ENCODE measurements at regions not wholly inside any gene's neighbourhood (a gene's known extent, or its start where the extent isn't known, plus 50 kb on each side); places are given as distances from the start of the nearest gene placed in this dataset.
"Not testable (repeated sequence)": the region's sequence is repeated elsewhere in the genome, so short reads cannot be mapped to it uniquely, and the experiment has no call there.

DNA sequence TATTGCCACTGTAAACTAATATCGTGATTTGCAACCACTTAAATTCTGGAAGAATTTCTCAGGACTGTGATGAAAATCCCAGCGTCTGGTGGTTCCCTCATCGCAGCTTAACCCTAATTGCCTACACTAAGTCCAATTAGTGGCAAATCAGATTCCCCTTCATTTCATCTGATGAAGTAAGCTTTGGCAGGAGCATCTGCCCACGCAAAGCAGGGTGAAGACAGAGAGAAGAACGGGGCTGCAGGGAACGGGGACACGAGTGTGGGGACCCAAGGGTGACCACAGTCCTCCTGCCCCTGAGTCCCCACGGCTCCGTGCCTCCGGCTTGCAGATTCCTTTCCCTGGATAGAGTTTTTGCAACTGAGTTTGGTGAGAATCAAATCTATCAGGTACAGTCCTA is 159.5 kb downstream of the LY86 start:
- DNase-seq (ENCODE audit: low read depth), result no peak

DNA sequence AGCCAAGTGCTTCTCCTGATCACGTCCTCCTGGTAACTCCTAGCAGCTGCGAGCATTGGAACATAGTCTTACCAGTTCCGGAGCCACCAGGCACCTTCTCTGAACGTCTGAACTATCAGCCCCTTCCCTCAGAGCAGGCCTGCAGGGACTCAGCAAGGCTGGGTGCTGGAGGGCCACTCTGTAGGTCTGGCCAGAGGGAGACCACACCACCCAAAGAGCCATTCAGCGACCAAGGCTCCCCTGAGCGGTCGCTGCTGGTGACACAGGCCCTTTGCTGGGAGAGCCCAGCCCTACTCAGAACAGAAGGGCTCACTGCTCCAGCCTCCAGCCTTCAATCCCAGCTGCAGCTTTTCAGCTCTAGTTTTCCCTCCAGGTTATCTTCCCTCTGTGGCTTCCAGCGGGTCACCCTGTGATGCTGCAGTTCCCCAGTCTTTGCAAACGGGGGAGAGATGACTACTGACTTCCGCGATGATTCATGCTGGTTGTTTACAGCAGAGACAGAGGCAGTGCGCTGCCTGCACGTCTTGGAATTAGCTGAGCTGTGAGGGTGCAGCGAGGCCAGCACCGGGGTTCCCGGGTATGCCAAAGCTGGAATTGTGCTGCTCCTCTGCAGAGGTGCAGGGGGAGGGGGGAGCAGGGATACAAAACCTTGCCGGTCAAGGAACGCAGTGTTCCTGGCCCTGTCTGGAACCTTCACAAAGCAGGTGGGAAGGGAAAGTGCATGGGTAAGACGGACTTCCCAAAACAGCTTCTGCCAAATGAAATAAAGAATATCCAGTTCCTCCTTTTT is 161.4 kb downstream of the LY86 start:
- peak; percentile 95 for DNase-seq (ENCODE audit: low read depth)

DNA sequence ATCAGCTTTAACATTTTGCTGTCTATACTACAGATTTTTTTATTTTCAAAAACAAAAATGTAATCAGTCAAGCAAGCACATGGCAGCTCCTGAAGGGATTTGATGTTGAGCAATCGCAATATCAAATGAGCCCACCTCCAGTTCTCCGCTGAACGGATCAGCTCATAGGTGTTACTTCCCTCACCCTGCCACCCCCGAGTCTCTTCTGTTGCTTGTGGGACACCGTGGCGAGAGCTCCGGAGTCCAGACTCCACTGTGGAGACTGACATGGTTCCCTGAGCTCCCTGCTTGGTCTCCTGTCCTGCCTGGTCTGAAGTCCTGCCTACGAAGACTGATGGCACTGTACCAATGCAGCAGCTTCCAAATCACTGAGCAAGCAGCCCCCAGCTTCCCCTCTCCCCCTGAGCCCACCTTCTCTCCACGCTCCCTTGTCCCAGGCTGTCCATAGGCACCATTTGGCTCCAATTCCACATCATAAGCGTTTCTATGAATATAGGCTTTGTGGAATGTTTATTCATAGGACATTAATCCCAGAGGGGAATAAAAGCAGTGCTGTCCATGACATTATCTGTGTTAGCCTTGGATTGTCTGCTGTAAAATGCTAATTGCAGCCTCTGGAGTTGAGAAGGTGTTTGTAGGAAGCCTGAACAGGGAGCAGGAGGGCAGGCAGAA is 162.2 kb downstream of the LY86 start:
- DNase-seq (ENCODE audit: low read depth), result no peak

DNA sequence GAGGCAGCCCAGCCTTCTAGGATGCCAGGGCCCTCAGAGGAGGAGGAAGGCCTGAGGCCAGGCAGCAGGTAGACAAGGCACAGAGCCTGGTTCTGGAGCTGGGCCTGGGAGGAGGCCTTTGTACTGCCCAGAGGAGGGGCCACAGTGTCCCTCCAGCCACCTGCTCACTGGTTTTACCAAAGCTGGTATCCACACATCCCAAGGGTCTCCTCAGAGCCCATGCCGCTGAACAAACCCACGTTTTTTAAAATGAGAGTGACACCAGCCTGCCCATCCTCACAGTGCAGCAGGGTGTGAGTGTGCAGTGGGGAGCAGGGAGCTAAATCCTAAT is 162.7 kb downstream of the LY86 start:
- no peak for DNase-seq (ENCODE audit: low read depth)

DNA sequence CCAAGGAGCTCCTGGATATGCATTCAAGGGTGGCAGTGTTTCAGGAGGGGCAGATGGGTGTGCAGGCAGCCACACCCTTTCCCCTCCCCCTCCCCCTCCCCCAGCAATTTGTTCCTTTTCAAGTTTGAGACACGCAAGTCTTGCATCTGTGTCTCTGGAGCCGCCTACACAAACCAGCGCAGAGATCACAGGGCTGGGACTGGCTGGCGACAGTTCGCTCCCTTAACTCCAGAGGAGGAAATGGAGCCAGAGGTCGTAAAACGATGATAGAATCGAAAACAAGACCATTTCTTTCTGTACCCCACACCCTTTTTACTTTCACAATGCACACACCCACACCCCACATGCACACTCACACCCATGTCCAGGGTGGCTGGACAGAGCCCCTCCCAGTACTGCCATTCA is 163.1 kb downstream of the LY86 start:
- DNase-seq (ENCODE audit: low read depth), result no peak

DNA sequence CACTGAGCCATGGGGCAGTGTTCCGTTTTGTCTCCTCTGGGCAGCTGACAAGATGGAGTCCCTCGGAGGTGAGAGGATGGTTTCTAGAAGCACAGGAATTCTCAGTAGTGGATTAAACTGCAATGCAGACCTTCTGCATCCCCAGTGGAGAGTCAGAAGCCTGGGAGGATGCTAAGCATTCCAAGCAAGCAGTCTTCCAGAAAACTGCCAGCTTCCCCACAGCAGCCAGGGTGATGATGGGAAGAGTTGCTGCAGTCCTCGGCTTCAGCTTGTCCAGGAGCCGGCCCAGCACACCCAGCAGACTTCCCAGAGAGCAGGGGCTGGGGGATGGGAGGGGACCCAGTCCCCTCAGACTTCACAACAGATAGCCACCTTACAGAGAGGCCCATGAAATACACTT is 163.6 kb downstream of the LY86 start:
- DNase-seq (ENCODE audit: low read depth), result peak; percentile 27

DNA sequence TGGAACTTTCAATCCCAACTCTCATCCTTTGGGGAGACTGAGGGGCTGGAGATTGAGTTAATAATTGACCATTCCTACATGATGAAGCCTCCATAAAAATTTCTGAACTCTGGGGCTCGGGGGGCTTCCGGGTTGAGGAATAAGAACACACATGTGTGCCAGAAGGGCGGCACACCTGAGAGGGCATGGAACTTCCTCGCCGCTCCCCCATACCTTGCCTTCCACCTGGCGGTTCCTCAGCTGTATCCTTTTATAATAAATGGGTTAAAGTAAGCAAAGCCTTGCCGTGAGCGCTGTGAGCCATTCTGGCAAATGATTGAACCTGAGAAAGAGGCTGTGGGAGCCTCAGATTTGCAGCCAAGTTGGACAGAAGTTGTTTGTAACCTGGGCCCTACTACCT is 164.8 kb downstream of the LY86 start:
- no peak for DNase-seq (ENCODE audit: low read depth)

DNA sequence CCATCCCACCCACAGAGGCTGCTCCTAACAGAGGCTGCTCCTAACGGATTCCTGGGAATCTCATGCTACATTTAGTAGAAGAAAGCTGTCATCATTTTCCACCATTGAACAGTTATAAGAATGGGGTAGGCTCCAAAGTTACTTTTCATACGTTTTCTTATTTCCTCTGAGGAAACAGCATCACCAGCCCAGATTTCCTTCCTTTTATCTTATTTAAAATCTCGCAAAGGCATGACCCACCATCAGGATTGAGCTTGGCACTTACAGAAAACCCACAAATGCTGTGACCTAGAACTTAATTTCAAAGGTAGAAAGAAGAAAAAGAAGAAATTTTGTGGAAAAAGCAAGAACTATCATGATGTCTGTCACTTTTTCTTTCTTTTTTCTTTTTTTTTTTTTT is 168.0 kb downstream of the LY86 start:
- DNase-seq (ENCODE audit: low read depth), result no peak

DNA sequence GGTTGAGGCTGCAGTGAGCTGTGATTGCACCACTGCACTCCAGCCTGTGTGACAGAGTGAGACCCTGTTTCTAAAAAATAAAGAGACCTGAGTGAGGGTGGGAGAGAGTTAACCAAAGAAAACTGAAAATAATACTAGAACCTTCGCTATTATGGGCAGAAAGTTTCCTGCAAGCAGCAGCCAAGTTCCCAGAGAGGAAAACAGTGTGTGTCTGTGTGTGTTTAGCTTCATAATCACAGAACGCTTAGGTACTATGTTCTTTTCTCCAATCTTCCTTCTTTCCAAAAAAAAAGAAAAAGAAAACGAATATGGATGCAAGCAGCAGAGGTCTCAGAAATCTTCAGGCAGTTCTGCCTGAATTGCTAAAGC is 170.0 kb downstream of the LY86 start:
- no peak for DNase-seq (ENCODE audit: low read depth)

DNA sequence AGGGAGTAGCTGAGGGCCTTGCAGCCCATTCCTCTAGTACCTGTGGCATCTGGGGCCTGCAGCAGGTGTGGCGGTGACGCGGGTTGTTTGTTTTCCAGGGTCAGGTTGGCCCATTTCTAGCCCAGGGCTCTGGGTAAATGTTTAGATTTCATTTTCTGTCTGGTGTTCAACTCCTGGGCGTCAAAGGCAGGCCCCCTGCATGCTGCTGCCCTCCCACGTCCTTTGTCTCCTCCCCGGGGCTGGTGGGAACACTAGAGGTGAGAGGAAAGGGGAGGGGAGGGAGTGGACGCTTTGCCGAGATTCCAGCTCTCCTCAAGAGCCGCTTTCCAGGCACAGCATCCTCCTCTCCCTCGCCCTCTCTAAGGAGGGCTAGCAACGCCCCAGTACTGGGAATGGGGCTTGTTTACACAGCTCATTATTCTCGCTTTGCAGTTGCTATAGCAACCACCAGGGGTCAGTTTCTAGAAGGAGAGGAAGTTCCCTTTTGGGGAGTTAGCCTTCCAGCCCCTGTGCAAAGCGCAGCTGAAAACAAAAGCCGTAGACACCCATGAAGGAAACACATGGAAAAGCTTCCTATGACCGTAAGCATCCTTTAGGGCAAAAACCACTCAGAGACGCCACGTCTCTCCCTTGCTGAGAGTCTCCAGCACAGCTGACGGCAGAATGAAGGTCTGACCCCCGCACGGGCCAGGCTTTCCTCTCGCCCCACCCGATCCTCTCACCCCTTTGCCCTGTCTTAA is 170.6 kb downstream of the LY86 start:
- peak; percentile 80 for DNase-seq (ENCODE audit: low read depth)

DNA sequence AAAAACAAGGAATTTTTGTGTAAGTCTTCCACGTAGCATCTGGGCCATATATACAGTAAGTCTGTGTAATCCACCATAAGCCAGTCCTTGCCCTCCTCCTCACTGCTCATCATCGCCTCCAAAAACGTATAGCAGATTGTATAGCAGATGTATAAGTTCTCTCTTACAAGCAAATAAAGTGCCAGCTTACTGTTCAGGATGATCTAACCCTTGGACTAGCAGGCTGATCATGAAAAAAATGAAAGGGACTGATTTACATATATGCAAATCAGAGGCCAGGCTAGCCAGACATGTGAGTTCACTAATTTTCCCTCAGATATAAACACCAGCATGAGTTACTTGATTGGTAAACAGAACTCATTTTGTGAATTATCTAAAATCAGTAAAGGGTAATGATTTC is 171.5 kb downstream of the LY86 start:
- no peak for DNase-seq (ENCODE audit: low read depth)

DNA sequence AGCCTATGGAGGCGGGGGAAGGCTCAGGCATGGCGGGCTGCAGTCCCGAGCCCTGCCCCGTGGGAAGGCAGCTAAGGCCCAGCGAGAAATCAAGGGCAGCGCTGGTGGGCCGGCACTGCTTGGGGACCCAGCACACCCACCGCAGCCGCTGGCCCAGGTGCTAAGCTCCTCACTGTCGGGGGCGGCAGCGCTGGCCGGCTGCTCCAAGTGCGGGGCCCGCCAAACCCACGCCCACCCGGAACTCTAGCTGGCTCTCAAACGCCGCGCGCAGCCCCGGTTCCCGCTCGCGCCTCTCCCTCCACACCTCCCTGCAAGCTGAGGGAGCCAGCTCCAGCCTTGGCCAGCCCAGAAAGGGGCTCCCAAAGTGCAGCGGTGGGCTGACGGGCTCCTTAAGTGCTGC is 174.0 kb downstream of the LY86 start:
- DNase-seq (ENCODE audit: low read depth), result not testable (repeated sequence)

DNA sequence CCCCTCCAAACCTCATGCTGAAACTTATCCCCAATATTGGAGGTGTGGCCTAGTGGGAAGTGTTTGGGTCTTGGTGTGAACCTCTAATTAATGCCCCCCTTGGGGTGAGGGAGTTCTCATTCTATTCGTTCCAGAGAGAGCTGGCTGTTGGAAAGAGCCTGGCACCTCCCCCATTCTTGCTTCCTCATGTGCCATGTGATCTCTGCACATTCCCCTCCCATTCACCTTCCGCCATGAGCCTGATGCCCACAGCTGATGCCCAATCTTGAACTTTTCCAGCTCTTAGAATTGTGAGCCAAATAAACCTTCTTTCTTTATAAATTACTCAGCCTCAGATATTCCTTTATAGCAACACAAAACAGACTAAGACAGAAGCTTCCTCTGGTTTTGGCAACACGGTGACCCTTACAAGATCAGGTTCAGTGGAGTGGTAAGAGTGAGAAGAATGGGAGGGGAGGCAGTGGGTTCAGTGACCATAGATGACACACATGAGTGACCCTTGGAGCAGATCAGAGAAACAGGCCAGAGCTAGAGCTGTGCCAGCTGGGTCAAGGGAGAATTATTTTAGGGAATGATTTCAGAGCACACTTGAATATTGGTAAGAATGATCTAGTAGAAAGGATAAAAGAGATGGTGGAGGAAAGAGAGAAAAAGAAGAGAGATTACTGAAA is 176.4 kb downstream of the LY86 start:
- no peak for DNase-seq (ENCODE audit: low read depth)

DNA sequence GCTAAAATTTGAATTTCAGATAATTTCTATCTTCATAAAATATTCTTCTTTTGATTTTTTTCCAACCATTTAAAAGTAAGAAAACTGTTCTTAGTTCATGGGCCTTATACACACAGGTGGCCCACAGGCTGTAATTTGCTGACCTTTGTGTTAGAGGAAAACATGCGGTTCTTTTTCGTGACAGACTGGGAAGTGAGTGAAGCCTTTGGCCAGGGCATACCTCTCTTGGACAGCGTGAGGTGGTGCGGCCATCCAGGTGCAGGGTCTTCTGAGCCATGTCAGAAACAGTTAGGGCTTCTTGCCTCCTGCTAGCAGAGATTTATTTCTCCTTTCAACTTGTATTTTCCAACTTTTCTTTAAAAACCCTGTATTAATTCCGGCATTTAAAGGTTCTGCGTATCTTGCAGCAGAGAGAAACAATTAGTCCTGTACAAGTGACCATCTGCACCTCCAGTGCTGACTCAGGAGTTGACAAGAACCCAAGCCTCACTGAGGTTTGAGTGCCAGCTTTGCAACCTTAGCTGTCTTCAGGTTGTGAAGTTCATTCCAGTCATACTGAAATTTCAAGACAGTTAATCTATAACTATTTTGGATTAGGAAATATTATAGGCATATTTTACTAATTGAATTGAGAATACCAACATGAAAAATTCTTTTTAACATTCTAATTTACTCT is 177.8 kb downstream of the LY86 start:
- peak; percentile 15 for DNase-seq (ENCODE audit: low read depth)

DNA sequence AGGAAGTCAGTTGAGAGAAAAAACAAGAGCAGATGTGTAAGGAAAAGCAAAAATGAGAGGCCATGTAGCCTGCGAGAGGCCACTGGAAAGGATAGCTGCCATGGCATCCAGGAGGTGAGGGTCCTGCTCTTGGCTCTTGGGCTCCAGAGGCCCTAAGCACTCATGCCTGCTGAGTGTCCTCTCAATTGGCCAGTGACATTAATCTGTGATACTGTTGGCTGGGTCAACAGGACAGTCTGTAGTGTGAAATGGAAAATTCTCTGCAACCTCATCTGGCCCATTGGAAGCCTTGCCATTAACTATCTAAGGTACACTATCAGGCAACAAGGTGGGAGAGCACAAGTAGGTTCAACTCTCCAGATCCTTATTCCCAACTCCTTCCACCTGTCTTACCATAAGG is 180.9 kb downstream of the LY86 start:
- no peak for DNase-seq (ENCODE audit: low read depth)

DNA sequence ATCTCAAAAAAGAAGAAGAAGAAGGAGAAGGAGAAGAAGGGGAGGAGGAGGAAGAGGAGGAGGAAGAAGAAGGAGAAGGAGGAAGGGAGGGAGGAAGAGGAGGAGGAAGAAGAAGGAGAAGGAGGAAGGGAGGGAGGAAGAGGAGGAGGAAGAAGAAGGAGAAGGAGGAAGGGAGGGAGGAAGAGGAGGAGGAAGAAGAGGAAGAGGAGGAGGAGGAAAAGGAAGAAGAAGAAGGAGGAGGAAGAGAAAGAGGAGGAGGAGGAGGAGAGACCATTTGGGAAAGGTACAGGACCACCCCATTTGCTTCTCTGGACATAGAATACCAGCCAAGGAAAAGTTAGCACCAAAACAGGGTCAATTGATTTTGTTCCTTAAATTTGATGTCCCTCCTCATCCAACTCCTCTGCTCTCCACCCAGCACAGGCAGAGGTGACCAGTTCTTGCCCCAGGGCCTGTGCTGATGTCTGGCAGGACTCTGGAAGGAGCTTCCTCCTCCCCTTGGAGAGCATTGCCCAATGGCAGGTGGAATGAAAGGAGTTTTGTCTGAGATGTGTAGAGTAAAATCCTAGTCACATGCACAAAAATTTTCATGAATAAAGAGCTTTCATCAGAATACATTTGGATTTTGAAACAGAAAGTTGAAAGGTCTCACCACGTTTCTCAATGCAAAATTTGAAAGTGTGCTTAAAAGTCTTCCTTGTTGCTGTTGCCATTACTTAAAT is 182.9 kb downstream of the LY86 start:
- peak; percentile 24 for DNase-seq (ENCODE audit: low read depth)

DNA sequence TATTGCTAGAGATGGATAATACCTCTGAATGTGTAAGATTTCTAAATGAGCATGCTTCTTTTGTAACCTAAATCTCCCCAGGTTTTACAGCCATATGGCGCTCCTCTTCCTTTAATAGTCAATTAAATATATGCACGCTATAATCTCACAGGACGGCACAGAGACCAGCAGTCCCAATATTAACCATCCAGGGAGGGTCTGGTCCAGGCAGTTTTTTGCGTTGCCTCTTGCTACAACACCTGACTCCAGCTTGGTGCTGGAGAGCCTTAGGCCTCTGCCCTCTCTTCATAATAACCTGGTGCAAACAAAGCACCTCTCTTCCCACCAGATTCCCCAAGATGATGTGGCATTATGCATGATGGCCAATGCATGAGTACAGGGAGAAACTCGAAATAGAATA is 183.4 kb downstream of the LY86 start:
- no peak for DNase-seq (ENCODE audit: low read depth)

DNA sequence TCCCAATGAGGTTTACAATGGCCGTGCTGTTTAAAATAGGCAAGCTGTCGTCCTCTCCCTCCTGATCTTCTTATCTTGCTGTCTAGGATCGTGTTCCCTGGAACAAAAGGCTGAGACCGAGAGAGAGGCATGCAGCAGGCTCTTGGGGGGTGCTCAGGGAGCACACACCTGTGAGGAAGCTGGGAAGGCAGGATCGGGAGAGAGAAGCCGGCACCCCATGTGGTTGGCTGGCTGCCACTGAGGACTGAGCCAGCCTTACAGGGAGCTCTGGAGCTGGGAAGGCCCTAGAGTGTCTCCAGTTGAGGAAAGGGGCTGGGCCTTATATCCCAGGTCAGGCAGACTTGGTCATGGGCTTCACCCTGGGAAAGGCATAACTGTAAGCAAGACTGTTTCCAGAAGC is 184.2 kb downstream of the LY86 start:
- DNase-seq (ENCODE audit: low read depth), result no peak

DNA sequence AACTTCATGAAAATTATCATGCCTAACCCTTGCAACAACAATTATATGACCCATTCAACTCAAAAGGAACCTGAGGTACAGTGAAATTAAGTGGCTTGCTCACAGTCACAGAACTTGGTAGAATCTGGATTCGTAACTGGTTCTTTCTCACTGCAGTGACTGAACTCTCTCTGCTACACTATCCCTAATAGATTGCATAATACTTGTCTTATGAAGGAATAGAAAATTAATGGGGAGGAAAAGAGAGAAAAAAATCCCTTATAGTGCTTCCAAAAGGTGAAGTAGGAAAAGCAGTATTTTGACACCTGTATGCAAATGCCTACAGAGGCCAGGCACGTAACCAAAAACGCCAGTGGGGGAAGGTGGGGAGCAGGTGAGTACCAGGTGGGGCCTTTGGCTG is 186.6 kb downstream of the LY86 start:
- no peak for DNase-seq (ENCODE audit: low read depth)

DNA sequence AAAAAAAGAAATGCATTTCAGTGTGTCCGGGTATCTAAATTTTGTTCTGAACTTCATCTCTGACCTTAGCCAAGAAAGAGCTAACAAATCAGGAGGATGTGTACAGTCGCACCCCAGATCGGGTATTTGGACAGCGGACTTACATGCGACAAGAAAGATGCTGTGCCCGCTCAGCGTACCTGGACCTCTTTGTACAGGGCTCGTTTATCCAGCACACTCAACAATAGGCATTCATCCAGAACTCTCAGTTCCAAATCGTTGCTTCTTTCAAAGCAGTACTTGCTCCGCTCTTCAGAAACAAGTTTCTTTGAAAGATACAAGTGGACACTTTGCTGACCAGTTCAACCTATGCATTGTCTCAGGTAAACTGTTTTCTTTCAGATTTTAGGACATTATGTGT is 191.7 kb downstream of the LY86 start:
- DNase-seq (ENCODE audit: low read depth), result no peak

DNA sequence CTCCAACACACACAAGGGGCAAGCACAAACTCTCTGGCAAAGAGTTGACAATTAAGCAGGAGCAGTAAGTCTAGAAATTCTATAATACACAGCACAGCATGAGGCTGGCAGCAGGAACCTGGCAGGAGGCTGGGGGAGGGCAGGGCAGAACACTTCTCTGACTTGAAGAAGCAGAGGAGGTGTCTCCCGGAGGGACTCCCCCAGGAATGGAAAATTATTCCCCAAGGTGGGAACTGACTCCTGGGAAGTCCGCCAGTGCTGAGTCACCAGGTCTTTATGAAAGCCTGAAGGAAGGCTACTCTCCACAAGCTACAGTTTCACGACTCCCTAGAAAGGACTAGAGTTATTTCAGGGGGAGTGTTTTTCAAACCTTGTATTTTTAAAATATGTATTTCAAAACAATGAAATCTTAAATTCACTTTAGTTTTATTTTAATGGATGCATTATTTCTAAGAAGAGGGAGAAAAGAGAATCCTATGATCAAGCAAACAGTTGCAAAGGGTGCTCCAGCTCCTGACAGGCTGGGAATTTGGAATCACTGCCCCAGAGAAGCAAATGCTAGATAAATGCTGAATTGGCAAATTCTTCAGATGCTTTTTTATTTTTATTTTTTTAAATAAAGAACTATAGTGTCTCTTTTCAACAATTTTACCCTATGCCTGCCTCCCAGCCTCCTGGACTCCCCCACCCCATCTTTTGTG is 192.8 kb downstream of the LY86 start:
- peak; percentile 91 for DNase-seq (ENCODE audit: low read depth)

All from M059J (cell line).